Kidney epithelial cell (primary cell): ENCODE measurements at regions not wholly inside any gene's neighbourhood (a gene's known extent, or its start where the extent isn't known, plus 50 kb on each side); places are given as distances from the start of the nearest gene placed in this dataset.

ENCODE experiments used
- DNase-seq: peaks from one replicate; pipeline ENCODE4 v3.0.0-alpha.2; 2010; ENCODE audit warnings: low read depth
- H3K27me3 ChIP-seq: 2 replicates; pipeline ENCODE4 v1.6.0; 2011; ENCODE audit warnings: low read length; ENCODE audit not compliant: control insufficient read depth, insufficient read depth
- H3K36me3 ChIP-seq: 2 replicates; pipeline ENCODE4 v1.5.1; 2011; ENCODE audit warnings: low read length; ENCODE audit not compliant: control insufficient read depth, insufficient read depth
- H3K4me3 ChIP-seq: 2 replicates; pipeline ENCODE4 v1.5.1; 2011; ENCODE audit warnings: low read depth, mild to moderate bottlenecking, control low read depth, low read length
- CTCF ChIP-seq: IDR thresholded peaks from 2 replicates; pipeline ENCODE4 v1.5.1; 2011; ENCODE audit warnings: mild to moderate bottlenecking, moderate library complexity, low read length, control low read depth, inconsistent platforms; ENCODE audit not compliant: insufficient read depth, poor library complexity, severe bottlenecking

- Histone ChIP-seq H3K4me3 (no peak overlapping the region), H3K27me3 (no peaks in the 10 kb centered on the region), H3K36me3 (no peaks in the 10 kb centered on the region)
- TF ChIP-seq CTCF: no peak
- DNase-seq: no peak
Measured at GRCh38 chr1:239636347-239636746, 250.0 kb downstream of the CHRM3 start.

GRCh38 chr1:239644604-239645003 is 258.2 kb downstream of the CHRM3 start:
- Histone ChIP-seq H3K4me3 (no peak overlapping the region), H3K36me3 (no peaks in the 10 kb centered on the region), H3K27me3 (no peaks in the 10 kb centered on the region)
- DNase-seq: no peak
- no peak for TF ChIP-seq CTCF

- no peak for DNase-seq
- Histone ChIP-seq H3K4me3 (no peak overlapping the region), H3K27me3 (no peaks in the 10 kb centered on the region), H3K36me3 (no peaks in the 10 kb centered on the region)
- TF ChIP-seq CTCF: no peak
Measured at GRCh38 chr1:239647045-239647444, 260.7 kb downstream of the CHRM3 start.

GRCh38 chr1:239647964-239648632 is 261.7 kb downstream of the CHRM3 start:
- H3K4me3 ChIP-seq: no peak overlapping the region
- no peaks in the 10 kb centered on the region for H3K27me3 ChIP-seq
- DNase-seq: no peak
- H3K36me3 ChIP-seq: no peaks in the 10 kb centered on the region
- TF ChIP-seq CTCF: no peak

GRCh38 chr1:239655023-239655422 is 268.7 kb downstream of the CHRM3 start:
- no peaks in the 10 kb centered on the region for H3K36me3 ChIP-seq
- no peaks in the 10 kb centered on the region for H3K27me3 ChIP-seq
- DNase-seq: no peak
- H3K4me3 ChIP-seq: no peak overlapping the region
- no peak for TF ChIP-seq CTCF

GRCh38 chr1:239657291-239657690 is 270.9 kb downstream of the CHRM3 start:
- Histone ChIP-seq H3K4me3 (no peak overlapping the region), H3K36me3 (no peaks in the 10 kb centered on the region), H3K27me3 (no peaks in the 10 kb centered on the region)
- TF ChIP-seq CTCF: no peak
- DNase-seq: no peak
